ENCODE measurements at regions not wholly inside any gene's neighbourhood (a gene's known extent, or its start where the extent isn't known, plus 50 kb on each side); places are given as distances from the start of the nearest gene placed in this dataset.
"Not testable (repeated sequence)": the region's sequence is repeated elsewhere in the genome, so short reads cannot be mapped to it uniquely, and the experiment has no call there.

GRCh38 chrX:55142206-55142918 is 53.5 kb downstream of the PAGE2 start:
- DNase-seq (ENCODE audit: low read depth in 2 of 2): no peak

- DNase-seq (ENCODE audit: low read depth in 2 of 2): no peak
Observed at GRCh38 chrX:55142919-55143310, 54.1 kb downstream of the PAGE2 start.

- no peak for DNase-seq (ENCODE audit: low read depth in 2 of 2)
Observed at GRCh38 chrX:55143621-55144020, 54.8 kb downstream of the PAGE2 start.

GRCh38 chrX:55144697-55145096 is 55.9 kb downstream of the PAGE2 start:
- DNase-seq (ENCODE audit: low read depth in 2 of 2): no peak

GRCh38 chrX:55149242-55149641 is 60.4 kb downstream of the PAGE2 start:
- no peak for DNase-seq (ENCODE audit: low read depth in 2 of 2)

- DNase-seq (ENCODE audit: low read depth in 2 of 2): no peak
Observed at GRCh38 chrX:55151199-55151598, 62.4 kb downstream of the PAGE2 start.

GRCh38 chrX:55159551-55159950 is 60.6 kb upstream of the PAGE5 start:
- DNase-seq (ENCODE audit: low read depth in 2 of 2): no peak

- DNase-seq (ENCODE audit: low read depth in 2 of 2): peak; percentile 82 to 87
Observed at GRCh38 chrX:55160685-55161552, 59.2 kb upstream of the PAGE5 start.

GRCh38 chrX:55161581-55161980 is 58.6 kb upstream of the PAGE5 start:
- no peak for DNase-seq (ENCODE audit: low read depth in 2 of 2)

- DNase-seq (ENCODE audit: low read depth in 2 of 2): no peak
Observed at GRCh38 chrX:55163171-55163570, 57.0 kb upstream of the PAGE5 start.

GRCh38 chrX:55165026-55165425 is 55.1 kb upstream of the PAGE5 start:
- DNase-seq (ENCODE audit: low read depth in 2 of 2): not testable (repeated sequence)

GRCh38 chrX:55167124-55167803 is 52.9 kb upstream of the PAGE5 start:
- DNase-seq (ENCODE audit: low read depth in 2 of 2): no peak

- DNase-seq (ENCODE audit: low read depth in 2 of 2): no peak
Observed at GRCh38 chrX:55167901-55168300, 52.2 kb upstream of the PAGE5 start.

- no peak for DNase-seq (ENCODE audit: low read depth in 2 of 2)
Observed at GRCh38 chrX:55169782-55170181, 50.4 kb upstream of the PAGE5 start.

Measured in dermis microvascular lymphatic vessel endothelial cell (primary cell).